Nephron (organoid): ENCODE measurements at regions not wholly inside any gene's neighbourhood (a gene's known extent, or its start where the extent isn't known, plus 50 kb on each side); places are given as distances from the start of the nearest gene placed in this dataset.

Experiments
- H3K27ac Mint-ChIP-seq, 3 experiments: 2 replicates each; pipeline ENCODE4 v1.8.0; 2020; ENCODE audit warnings: mixed read lengths in 3 of 3, mild to moderate bottlenecking in 2 of 3, moderate library complexity in 1 of 3
- H3K27me3 Mint-ChIP-seq: 2 replicates; pipeline ENCODE4 v1.8.0; 2021; ENCODE audit warnings: low read depth, mild to moderate bottlenecking, moderate library complexity, mixed read lengths
- H3K36me3 Mint-ChIP-seq: 2 replicates; pipeline ENCODE4 v1.8.0; 2020; ENCODE audit warnings: low read depth, mixed read lengths
- H3K4me1 Mint-ChIP-seq: 2 replicates; pipeline ENCODE4 v1.8.0; 2020; ENCODE audit warnings: mixed read lengths
- H3K4me3 Mint-ChIP-seq, 3 experiments: 2 replicates each; pipeline ENCODE4 v1.8.0; 2020; ENCODE audit warnings: mild to moderate bottlenecking in 3 of 3, mixed read lengths in 3 of 3, moderate library complexity in 2 of 3
- H3K9me3 Mint-ChIP-seq: 2 replicates; pipeline ENCODE4 v1.8.0; 2020; ENCODE audit warnings: mixed read lengths
- CTCF ChIP-seq, 3 experiments: fragments of 200-600 bp; sonication (generic); IDR thresholded peaks; one replicate each; pipeline ENCODE4 v1.5.0; 2021; ENCODE audit warnings: antibody characterized with exemption in 3 of 3; ENCODE audit not compliant: unreplicated experiment in 3 of 3

GRCh38 chr6:165119231-165120020 is 190.0 kb downstream of the C6orf118 start:
- Mint-ChIP-seq H3K4me1 (peaks cover 15% of the 10 kb centered on the region), H3K4me3 (no peak overlapping the region), H3K9me3 (peaks cover 11% of the 10 kb centered on the region), H3K36me3 (no peaks in the 10 kb centered on the region), H3K27ac (peak overlapping the region in 1 of 3 experiments; percentile 73), H3K27me3 (no peaks in the 10 kb centered on the region)
- no peak for TF ChIP-seq CTCF (IDR thresholded peaks at IDR 0.05; ENCODE audit: unreplicated experiment in 3 of 3)

- Mint-ChIP-seq H3K9me3 (peaks cover 14% of the 10 kb centered on the region), H3K36me3 (peaks cover 2% of the 10 kb centered on the region), H3K27ac (no peak overlapping the region), H3K27me3 (no peaks in the 10 kb centered on the region), H3K4me1 (peaks cover 15% of the 10 kb centered on the region), H3K4me3 (no peak overlapping the region)
- no peak for TF ChIP-seq CTCF (IDR thresholded peaks at IDR 0.05; ENCODE audit: unreplicated experiment in 3 of 3)
These were observed 190.7 kb downstream of the C6orf118 start for GRCh38 chr6:165118736-165119135.

- no peak for TF ChIP-seq CTCF (IDR thresholded peaks at IDR 0.05; ENCODE audit: unreplicated experiment in 3 of 3)
- Mint-ChIP-seq H3K4me1 (peaks cover 15% of the 10 kb centered on the region), H3K9me3 (peaks cover 20% of the 10 kb centered on the region), H3K27ac (no peak overlapping the region), H3K4me3 (no peak overlapping the region), H3K27me3 (no peaks in the 10 kb centered on the region), H3K36me3 (peaks cover 3% of the 10 kb centered on the region)
These were observed 191.6 kb downstream of the C6orf118 start for GRCh38 chr6:165117806-165118205.

GRCh38 chr6:165117121-165117520 is 192.3 kb downstream of the C6orf118 start:
- H3K4me1 Mint-ChIP-seq: peaks cover 15% of the 10 kb centered on the region
- peaks cover 20% of the 10 kb centered on the region for H3K9me3 Mint-ChIP-seq
- peaks cover 3% of the 10 kb centered on the region for H3K36me3 Mint-ChIP-seq
- TF ChIP-seq CTCF (IDR thresholded peaks at IDR 0.05; ENCODE audit: unreplicated experiment in 3 of 3): no peak
- no peak overlapping the region for H3K4me3 Mint-ChIP-seq
- no peaks in the 10 kb centered on the region for H3K27me3 Mint-ChIP-seq
- H3K27ac Mint-ChIP-seq: no peak overlapping the region

DNA sequence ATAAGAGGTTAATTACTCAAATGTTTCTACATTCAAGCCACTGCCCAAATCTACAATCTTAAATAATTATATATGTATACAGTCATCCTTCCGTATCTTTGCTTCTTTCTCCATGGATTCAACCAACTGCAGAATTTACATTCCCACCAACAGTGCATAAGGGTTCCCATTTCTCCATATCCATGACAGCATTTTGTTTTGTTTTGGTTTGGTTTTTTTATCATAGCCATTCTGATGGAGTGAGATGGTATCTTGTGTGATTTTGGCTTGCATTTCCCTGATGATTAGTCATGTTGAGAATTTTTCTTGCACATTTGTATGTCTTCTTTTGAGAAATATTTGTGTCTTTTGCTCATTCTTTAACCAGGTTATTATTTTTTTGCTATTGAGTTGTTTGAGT is 198.5 kb downstream of the C6orf118 start:
- Mint-ChIP-seq H3K4me3 (no peak overlapping the region), H3K27me3 (no peaks in the 10 kb centered on the region), H3K4me1 (no peaks in the 10 kb centered on the region), H3K36me3 (peaks cover 3% of the 10 kb centered on the region), H3K27ac (no peak overlapping the region), H3K9me3 (peaks cover 20% of the 10 kb centered on the region)
- TF ChIP-seq CTCF (IDR thresholded peaks at IDR 0.05; ENCODE audit: unreplicated experiment in 3 of 3): no peak

GRCh38 chr6:165109011-165109410 is 200.4 kb downstream of the C6orf118 start:
- Mint-ChIP-seq H3K9me3 (peaks cover 12% of the 10 kb centered on the region), H3K4me3 (no peak overlapping the region), H3K36me3 (peaks cover 3% of the 10 kb centered on the region), H3K27ac (no peak overlapping the region), H3K4me1 (no peaks in the 10 kb centered on the region), H3K27me3 (no peaks in the 10 kb centered on the region)
- TF ChIP-seq CTCF (IDR thresholded peaks at IDR 0.05; ENCODE audit: unreplicated experiment in 3 of 3): no peak
